Brain microvascular endothelial cell (primary cell): ENCODE measurements at regions not wholly inside any gene's neighbourhood (a gene's known extent, or its start where the extent isn't known, plus 50 kb on each side); places are given as distances from the start of the nearest gene placed in this dataset.

Experiments used
- DNase-seq: peaks from one replicate; pipeline ENCODE4 v3.0.0-alpha.2; 2020
- H3K27ac ChIP-seq: fragments of 250-450 bp; sonication (Bioruptor Pico); 2 replicates; pipeline ENCODE4 v1.5.1; 2020; ENCODE audit warnings: mild to moderate bottlenecking, moderate library complexity
- H3K27me3 ChIP-seq: fragments of 250-450 bp; sonication (Bioruptor Pico); replicated peaks from 2 replicates; pipeline ENCODE4 v1.5.1; 2020; ENCODE audit warnings: mild to moderate bottlenecking
- H3K36me3 ChIP-seq: fragments of 250-450 bp; sonication (Bioruptor Pico); replicated peaks from 2 replicates; pipeline ENCODE4 v1.5.1; 2020; ENCODE audit warnings: mild to moderate bottlenecking
- H3K4me3 ChIP-seq: 2 replicates; pipeline ENCODE4 v1.5.1; 2011; ENCODE audit warnings: low read depth, mild to moderate bottlenecking, control low read depth, low read length, moderate library complexity
- in situ Hi-C: cut with HindIII; loops from 2 replicates; pipeline ENCODE4 v1.10.0; 2017; ENCODE audit warnings: low sequenced_read_pairs, low pct_ligation_motif_present
- TF ChIP-seq, protein P1 (sequence below): IDR thresholded peaks from 2 replicates; pipeline ENCODE4 v1.5.1; 2011; ENCODE audit warnings: low read depth, mild to moderate bottlenecking, moderate library complexity, low read length, control low read depth, inconsistent platforms; ENCODE audit errors: missing control alignments

DNA sequence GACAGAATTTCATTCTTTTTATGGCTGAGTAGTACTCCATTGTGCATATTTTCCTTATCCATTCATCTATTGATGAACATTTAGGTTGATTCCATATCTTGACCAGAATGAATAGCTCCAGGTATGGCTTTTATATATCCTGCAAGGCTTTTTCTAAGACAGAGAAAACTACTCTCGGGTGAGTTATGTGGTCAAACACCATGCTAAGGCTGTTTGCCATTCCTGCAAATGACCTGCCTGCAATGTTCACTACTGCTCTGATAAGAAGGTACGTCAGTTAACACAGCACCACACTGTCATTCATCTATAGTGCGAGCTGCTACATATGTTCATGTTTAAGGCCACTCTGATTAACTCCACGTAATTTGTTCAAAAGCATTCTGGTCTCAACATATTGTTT, 256.8 kb upstream of the RGMB start:
- TF ChIP-seq, protein P1, sequence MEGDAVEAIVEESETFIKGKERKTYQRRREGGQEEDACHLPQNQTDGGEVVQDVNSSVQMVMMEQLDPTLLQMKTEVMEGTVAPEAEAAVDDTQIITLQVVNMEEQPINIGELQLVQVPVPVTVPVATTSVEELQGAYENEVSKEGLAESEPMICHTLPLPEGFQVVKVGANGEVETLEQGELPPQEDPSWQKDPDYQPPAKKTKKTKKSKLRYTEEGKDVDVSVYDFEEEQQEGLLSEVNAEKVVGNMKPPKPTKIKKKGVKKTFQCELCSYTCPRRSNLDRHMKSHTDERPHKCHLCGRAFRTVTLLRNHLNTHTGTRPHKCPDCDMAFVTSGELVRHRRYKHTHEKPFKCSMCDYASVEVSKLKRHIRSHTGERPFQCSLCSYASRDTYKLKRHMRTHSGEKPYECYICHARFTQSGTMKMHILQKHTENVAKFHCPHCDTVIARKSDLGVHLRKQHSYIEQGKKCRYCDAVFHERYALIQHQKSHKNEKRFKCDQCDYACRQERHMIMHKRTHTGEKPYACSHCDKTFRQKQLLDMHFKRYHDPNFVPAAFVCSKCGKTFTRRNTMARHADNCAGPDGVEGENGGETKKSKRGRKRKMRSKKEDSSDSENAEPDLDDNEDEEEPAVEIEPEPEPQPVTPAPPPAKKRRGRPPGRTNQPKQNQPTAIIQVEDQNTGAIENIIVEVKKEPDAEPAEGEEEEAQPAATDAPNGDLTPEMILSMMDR = no peak
- in situ Hi-C loops = no loop called here
- Histone ChIP-seq H3K27me3 (no peaks in the 10 kb centered on the region), H3K4me3 (no peak overlapping the region), H3K36me3 (no peaks in the 10 kb centered on the region), H3K27ac (no peak overlapping the region)
- DNase-seq = no peak

DNA sequence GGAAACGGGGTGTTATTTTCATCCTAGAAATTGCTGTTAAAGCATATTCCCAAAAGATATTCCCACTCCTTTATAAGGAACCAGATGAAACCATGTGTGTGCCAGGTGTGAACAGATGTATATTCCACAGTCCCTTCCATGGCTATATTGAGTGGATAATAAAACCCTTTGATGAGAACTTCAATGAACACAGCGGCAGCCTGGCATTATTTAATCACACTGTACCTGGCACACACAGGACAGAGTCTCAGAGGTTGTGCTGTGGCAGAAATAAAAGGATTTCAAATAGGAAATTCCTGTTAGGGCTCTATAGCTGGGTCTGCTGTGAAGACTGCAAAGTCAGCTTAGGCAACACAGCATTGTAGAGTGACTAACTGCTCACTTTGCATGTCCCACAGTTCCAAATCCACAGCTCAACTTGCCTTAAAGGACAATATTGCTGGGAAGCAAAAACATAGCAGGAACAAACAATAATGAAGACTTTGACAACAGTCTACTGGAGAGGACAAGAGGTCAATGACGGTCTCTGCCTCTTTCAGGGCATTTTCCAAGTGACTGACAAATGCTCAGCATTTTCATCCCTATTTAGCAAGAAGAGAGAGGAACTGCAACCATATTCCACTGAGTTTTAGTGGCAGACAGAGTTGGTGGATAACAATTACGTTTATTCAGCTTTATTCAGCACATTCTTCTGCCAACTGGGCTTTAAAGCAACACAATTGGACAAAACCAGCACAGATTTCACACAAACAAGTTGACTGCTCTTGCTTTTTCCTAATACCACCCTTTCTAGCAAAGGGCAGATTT, 255.7 kb upstream of the RGMB start:
- no peak for DNase-seq
- TF ChIP-seq, protein P1 = no peak
- Histone ChIP-seq H3K36me3 (no peaks in the 10 kb centered on the region), H3K27me3 (no peaks in the 10 kb centered on the region), H3K27ac (no peak overlapping the region), H3K4me3 (no peak overlapping the region)
- in situ Hi-C loops = no loop called here

DNA sequence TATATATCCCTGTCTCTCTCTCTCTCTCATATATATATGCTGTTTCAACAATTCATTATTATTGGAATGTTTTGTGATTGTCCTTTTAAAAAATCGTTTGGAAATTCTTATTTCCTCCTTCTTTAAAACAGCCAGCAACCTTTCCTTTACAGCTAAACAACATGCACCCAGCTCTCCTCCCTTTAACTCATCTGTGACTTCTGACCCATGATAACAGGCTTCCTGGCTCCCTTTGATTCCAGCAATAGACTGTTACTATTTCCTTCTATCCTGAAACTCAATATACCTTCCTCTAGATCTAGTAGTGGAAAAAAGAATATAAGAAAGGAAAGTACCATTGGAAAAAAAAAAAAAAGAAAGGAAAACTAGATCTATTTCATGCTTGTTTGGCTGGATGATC, 254.7 kb upstream of the RGMB start:
- no peak for DNase-seq
- in situ Hi-C loops = no loop called here
- no peak overlapping the region for H3K27ac ChIP-seq
- TF ChIP-seq, protein P1 = no peak
- no peaks in the 10 kb centered on the region for H3K36me3 ChIP-seq
- H3K4me3 ChIP-seq = no peak overlapping the region
- H3K27me3 ChIP-seq = no peaks in the 10 kb centered on the region

DNA sequence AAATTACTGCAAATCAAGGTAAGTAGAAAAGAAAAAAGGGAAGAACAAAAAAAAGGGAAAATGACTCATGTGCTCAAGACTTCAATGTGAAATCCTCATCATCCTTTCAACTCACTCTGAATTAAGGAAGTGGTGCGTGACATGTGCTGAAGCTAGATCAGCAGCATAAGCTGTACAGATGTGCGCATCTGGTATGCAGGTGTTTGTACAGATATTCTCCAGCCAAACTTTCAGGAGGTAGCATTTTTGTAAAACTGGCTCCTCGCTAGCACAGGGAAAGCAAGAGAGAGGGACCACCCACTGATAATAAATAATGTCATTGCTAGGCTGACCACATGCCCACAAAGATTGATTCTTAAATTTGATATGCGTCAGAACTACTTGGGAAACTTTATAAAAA, 253.9 kb upstream of the RGMB start:
- H3K4me3 ChIP-seq = no peak overlapping the region
- in situ Hi-C loops = no loop called here
- TF ChIP-seq, protein P1 = no peak
- no peaks in the 10 kb centered on the region for H3K36me3 ChIP-seq
- no peaks in the 10 kb centered on the region for H3K27me3 ChIP-seq
- no peak overlapping the region for H3K27ac ChIP-seq
- no peak for DNase-seq

DNA sequence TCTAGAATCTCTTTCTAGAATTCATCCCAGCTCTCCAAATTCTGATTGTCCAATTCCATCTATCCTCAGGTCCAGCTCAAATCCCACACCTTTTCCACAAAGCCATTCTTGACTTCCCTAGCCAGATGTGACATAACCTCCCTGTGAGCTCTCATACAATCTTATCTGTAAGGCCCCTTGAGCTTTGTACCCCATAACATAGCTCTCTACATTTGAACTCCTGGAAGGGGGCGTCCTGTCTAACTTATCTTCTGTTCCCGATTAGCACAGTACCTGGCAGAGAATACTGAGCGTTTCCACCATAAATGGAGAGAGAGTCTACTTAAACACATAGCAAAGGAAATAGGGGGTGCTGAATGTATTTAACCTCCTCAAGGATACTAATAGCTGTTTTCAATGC, 251.6 kb upstream of the RGMB start:
- Histone ChIP-seq H3K4me3 (no peak overlapping the region), H3K36me3 (no peaks in the 10 kb centered on the region), H3K27ac (no peak overlapping the region), H3K27me3 (no peaks in the 10 kb centered on the region)
- in situ Hi-C loops = no loop called here
- TF ChIP-seq, protein P1 = no peak
- no peak for DNase-seq

DNA sequence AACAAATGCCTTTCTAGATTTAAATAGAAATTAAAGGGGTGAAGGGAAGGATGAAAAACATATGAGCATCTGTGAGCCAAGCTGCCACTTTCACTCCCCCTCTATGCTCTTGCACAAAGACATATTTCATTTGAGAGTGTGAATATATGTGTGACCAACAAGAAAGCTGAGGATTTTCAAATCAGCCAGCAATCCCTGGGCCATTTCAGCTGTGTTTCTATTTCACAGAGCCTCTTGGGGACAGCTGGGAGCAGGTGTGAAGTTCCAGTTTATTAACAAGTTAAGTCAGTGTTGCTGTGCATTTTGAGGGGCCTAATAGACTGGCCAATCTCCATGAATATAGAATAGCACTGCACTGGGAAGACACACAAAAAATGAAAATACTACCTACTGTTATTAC, 248.7 kb upstream of the RGMB start:
- TF ChIP-seq, protein P1 = no peak
- no peak for DNase-seq
- no peaks in the 10 kb centered on the region for H3K27me3 ChIP-seq
- H3K27ac ChIP-seq = no peak overlapping the region
- H3K4me3 ChIP-seq = no peak overlapping the region
- in situ Hi-C loops = no loop called here
- H3K36me3 ChIP-seq = no peaks in the 10 kb centered on the region
